NCI-H446 (cell line): ENCODE measurements at regions not wholly inside any gene's neighbourhood (a gene's known extent, or its start where the extent isn't known, plus 50 kb on each side); places are given as distances from the start of the nearest gene placed in this dataset.

ENCODE experiments used
- DNase-seq, 2 experiments: peaks; one replicate each; lab custom pipeline; 2025; lab: John Stamatoyannopoulos, UW

DNA sequence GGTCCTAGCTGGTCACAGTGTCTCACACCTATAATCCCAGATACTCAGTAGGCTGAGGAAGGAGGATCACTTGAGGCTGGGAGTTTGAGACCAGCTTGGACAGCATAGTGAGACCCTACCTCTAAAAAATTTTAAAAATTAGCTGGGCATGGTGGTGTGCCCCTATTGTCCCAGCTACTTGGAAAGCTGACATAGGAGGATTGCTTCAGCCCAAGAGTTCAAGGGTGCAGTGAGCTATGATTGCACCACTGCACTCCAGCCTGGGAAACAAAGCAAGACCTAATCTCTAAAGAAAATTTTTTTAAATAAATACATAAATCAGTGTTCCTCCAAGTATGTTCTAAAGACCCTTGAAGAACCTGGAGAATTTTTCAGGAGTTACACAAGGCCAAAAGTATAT is 50.6 kb upstream of the GNAO1 start:
- DNase-seq = no peak

DNA sequence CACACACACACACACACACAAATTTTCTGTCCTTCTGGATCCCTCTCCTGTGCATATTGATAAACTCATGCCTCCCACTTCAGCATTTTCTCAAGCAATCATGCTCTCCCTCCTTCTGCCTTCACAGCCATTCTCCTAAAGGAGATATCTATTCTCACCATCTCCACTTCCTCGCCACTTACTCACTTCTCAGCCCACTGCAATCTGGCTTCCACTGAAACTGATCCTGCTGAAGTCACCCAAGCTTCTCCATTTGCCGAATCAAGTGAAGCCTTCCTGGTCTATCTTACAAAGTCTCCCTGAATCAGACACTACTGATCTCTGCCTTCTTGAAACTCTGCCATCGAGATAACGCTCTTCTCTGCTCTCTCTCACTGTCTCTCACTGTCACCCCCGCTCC is 54.0 kb upstream of the GNAO1 start:
- no peak for DNase-seq

DNA sequence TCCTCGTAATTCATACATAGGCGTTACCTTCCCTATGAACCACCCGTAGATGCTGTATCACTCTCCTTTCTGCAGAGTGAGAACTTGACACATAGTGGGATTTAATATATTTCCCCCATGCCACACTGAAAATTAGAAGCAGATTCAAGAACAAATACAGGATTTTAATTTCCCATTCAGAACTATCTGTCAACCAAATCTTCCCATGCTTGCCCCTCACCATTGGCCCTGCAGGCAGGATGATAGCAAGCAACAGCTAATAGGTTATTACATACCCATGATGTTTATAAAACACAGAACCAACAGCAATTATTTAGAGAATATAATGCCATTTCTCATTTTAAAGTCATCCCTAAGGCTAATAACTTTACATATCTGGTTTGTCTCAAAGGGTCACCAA is 55.0 kb upstream of the GNAO1 start:
- no peak for DNase-seq

DNA sequence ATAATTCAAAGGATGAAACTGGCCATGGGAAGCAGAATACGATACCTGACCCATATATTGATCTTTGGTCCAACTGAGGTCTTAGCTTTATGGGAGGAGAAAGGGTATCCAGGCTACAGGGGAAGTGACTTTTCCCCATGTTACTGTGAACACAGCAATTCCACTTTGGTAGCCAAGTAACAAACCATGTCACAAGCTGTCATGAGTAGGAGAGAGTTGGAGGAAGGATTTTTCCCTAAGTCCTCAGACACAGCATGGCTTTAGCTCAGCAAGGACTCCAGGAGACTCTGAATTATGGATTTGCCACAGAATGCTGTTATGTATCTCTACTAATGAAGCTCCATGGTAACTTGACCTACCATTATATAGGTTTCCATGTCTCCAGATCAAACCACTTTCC is 56.5 kb upstream of the GNAO1 start:
- no peak for DNase-seq

DNA sequence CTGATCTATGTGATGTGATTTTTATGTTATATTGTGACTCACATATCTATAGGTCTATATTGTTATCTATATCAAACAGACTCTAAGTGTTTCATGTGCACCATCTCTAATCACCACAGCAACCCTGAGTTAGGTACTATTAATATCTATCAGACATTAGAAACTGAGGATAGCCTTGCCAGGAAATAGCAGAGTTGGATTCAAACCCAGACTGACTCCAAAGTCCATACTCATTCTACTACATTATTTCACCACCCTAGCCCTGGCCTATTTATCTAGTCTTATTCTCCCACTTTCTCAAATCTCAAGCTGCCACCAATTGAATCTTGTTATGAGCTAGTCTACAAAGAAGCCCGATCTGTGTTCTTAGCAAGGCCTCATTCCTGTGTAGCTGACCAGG is 65.4 kb upstream of the GNAO1 start:
- no peak for DNase-seq

DNA sequence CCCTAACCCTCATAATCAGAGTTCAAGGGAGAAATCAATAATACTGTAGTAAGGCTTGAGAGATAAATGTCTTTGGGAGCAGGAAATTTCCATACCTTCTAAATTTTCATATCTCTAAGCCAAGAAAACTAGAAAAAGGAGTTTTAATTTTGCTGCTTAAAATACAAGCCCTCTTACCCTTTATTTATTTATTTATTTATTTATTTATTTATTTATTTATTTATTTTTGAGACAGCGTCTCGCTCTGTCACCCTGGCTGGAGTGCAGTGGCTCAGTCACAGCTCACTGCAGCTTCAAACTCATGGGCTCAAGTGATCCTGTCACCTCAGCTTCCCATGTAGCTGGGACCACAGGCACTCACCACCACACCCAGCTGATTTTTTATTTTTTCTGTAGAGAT is 69.0 kb upstream of the GNAO1 start:
- DNase-seq = no peak

DNA sequence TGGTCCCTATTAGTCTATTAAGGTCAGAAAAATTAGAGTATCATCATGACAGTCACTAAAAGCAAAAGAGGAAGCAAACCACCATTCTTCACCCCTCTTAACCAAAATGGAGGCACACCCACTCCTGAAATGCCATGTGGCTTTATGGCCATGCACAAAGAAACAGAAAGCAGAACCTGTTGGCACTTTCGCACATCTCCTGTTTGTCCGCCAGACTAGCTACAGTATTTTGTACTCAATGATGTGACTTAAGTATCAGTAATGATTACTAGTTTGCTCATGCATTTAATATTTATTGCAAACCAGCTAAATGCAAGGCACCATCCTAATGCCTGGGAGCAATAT is 70.2 kb upstream of the GNAO1 start:
- DNase-seq = no peak

DNA sequence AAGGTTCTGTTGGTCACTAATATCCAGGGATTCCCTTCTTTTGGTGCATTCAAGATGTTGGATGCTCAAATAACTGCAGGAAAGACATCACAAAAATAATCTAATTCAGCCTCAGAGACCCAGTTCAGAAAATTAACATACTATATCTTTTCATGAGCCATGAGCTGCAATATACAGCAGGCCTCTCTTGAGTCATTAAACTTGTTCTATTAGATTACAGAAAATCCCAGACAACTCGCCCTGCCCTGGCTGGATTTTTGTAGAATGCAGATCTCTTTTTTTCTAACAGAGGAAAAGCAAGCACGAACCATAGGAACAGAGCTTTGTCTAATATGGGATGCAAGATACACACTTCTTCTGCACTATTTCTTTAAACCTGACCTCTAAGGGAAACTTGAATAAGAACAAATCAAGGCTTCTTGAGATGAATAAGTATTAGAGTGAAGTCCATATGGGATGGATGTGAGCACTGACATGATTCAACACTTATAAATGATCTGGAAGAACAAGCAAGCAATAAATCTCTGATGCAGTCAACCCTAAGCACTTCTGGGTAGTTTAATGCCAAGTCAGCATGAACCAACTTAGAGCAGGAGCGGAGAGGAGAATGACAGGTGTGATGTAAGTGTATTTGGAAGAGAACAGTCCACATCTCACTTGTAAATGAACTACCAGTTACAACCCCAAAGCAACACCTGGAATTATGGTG is 70.7 kb upstream of the GNAO1 start:
- no peak for DNase-seq

DNA sequence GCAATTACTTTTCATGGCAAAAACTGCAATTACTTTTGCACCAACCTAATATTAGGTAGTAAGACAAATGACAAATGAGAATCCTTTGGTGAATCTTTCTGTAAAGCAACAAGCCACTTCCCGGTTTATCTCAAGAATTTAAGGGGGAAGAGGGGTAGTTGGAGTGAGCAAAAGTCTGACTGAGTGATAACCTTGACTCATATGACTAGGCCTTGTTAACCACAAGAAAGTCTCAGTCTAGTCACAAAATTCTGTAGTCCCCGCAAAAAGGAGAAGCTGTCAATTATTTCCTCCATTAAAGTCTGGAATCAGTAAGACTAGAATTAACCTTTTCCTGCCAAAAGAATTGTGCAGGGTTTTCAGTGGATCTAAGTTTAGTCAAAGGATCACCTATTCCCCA is 72.2 kb upstream of the GNAO1 start:
- DNase-seq = no peak

DNA sequence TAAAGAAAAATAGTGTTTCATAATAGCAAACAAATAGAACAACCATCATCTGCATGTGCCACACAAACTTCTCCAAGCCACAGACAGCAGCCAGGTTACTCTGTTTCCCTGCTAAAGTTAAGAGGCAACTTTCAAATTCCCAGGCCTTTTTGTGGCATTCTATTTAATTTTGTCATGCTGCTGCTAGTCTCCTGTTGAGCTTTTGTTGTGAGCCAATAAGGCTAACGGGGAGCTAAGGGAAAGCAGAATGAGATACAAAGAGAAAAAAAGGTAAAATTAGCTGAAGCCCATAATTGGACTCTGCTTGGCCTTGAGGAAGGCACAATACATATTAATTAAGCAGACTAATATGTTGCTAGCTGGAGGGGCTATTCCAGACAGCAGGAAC is 74.7 kb upstream of the GNAO1 start:
- DNase-seq = no peak

DNA sequence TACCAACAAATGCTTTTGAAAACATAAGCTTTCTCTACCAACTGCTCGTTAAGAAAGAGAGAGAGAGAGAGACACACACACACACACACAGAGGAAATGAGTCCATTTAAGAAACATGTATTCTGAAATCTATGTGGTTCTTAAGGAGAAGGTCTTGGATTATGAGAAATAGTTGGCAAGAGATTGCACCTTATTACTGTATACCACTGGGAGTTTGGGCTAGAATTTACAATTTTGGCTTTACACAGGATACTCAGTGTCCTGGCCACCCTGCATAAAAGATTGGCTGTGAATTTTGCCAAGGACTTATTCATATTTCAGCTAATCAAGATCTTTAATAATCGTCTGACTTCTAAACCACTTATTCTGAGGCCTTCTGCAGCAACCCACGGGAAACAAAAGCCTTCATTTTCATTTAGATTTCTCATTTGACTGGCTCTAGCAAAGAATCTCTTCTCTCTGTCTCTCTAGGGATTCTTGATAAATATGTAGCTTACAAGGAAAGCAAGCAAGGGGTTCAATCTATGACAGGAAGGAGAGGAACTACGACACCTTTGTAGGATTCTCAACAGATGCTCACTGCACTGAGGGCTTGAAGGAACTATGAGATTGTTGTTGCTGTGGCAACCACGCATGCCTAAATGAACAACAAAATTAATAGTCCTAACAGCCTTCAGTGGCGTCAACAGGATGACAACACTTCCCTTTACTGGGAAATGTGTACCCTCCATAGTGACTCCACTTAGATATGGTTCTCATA is 75.3 kb upstream of the GNAO1 start:
- no peak for DNase-seq

DNA sequence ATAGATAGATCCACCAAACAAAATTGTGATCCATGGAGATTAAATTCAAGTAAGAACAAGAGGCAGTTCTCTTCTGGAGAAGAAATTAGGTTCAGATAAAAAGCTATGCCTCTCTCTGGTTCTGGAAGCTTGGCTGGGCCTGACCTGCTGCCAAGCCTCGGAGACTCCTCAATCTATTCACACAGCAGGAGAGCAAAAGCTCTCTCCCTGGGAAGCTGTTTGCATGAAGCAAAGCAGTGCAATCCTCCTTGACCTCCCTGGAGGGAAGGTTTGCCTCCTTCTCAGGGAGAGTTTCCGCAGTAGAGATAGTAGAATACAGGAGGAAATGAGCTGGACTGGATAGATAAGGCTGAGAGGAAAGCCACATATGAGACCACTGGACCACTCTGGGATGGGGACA is 78.1 kb upstream of the GNAO1 start:
- no peak for DNase-seq

DNA sequence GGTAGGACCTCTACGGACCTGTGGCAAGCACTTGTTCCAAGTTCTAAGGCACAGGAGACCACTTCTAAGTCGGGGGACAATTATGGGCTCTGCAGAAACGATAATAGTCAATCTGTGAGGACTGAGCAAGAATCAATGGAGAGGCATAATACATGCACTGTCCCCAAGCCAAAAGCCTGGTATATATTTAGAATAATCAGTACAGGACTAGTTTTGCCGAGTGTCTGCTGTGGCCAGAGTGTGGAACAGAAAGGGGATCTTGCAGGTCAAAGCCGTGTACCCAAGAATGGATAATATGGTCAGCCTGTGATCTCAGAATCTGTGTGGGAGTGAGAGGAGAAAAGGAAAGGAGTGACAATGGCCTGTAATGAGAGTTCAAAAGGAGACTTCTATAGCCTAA is 80.2 kb upstream of the GNAO1 start:
- no peak for DNase-seq

DNA sequence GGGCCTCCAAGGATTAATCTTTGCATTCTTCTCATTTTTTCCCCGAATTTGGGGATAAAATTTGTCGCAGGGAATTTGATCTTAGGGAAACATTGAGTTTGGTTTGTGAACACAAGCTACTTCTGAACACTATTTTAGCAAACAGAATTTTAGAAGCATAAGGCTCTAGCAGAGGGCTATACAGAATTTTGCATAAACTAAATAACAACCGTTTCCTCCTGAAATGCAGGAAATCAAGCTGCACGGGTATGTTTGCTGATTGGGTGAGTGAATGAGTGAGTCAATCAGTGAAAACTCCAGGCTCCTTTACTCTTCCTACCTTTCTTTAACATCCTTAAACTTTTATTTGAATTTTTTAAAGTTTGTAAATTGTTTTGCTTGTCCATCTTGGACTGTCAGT is 81.3 kb upstream of the GNAO1 start:
- no peak for DNase-seq

DNA sequence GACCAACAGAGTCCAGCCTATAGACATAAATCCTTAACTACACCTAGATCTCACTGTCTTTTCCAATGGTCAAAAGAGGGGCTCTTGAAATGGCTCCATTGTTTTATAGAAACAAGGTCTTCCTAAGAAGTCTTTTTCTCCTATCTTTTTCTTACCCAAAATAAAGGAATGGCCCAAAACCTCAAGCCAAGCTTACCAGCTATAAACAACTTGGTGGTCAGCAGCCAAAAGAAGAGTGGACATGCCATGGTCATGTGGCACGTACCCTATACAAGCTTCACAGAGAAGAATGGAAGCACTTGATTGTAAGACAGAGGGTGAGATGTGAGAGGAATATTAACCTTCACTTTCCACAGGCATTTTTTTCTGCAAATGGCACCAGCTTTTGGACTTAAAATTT is 82.1 kb upstream of the GNAO1 start:
- no peak for DNase-seq

DNA sequence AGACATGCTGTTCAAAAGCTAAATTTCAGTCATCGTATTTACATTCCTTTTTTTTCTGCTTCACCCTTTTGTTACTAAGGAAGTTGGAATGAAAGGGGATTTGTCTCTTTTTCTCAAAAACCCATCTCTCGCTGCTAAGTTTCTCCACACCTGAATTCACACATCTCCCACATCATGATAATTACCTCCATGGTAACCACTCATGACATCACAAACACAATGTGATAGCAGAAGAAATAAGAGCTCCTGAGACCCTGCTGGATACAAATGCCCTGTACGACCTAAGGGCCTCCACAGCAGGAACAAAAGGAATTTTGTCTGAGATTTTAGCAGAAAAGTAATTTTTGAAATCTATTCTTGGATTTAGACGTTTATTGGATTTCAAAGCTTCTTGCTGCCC is 82.6 kb upstream of the GNAO1 start:
- no peak for DNase-seq

DNA sequence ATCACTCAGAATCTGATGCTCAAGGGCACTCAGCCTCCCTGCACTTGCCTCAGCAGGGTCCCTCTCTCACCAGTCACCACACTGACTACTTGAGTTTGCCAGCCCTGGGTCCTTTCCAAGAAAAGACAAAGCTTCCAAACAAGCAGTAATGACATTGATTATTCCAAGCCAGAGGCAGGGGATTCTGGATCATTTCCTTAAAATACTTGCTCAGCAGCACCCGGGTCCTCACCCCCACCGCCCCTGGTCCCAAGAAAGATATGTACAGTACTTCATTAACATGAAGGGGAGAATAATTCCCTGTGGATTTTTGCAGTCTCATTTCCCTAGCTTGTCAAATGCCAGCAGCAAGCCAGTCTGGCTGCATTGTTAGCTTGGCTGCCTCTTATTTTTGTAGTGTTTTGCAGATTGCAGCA is 83.2 kb upstream of the GNAO1 start:
- peak; percentile 16 to 47 for DNase-seq

DNA sequence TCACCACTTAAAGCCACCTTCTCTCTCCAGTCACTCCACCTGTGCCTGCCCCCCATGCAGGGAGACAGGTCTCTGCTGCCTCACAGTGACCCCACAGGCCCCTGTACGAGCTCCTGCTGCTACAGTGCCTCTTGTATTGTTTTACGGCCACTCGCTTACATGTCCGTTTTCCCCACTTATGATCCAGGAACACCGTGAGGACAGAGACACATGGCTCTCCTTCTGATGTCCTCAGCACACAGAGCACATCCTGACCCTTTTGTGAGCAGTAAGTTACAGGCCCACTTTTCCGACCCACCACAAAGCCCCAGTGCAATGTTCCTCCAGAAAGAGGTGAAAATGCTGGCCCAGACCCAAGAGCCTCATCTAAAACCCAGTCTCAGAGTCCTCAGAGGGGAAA is 84.8 kb upstream of the GNAO1 start:
- no peak for DNase-seq

DNA sequence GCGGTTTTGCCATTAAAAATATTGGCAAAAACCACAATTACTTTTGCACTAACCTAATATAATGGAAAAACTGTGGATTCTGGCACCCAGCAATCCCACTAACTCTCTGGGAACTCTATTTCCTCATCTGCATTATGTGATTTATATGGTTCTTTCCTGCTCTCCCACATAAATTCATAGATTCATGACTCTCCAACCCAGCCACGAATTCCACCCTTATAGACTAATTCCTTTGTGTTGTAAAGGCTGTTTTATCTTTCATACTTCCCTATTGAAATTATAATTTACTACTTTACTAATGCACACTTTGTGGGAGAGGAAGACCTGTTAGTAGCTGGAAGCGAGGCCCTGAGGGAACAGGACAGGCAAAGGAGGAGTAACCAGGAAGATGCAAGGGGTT is 88.4 kb upstream of the GNAO1 start:
- no peak for DNase-seq

DNA sequence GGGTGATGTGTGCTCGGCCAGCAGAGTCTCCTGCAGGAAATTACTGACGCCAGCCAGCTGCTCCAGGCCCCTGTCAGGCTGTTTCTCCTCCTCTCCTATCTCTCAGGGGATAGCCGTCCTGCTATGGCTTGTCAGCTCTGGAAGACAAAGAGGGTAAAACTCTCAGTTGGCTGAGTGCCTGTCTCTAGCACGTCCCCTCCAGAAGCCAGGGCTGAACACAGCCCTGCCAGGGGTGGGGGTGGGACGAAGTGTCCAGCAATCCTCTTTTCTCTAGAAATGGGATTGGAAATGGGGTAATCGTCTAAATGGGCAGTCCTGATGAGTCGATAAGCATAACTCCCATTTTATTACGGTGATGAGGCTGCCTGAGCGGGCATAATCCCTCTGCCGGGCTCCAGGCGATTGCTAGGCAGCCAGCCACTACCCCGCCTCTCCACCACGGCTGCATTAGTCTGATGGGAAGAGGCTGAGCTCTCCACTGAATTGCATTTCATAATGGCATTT is 89.1 kb upstream of the GNAO1 start:
- DNase-seq = peak; percentile 51 to 73

DNA sequence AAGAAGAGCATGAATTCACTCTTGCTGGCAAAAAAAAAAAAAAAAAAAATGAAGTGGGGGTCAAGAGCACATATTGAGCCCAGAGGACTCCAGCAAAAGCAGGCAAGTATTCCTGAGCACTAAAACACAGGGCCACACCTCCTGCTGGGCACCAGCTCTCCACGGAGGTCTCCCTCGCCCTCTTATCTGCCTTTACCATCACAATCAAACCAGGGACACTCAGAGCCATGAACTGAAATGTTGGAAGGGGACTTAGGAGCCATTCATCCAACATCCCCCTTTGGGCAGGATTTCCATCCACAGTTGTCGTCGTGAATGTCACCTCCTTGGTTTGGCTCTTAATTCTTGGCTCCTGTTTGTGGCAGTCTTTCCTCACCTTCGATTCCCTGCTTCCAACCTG is 89.8 kb upstream of the GNAO1 start:
- DNase-seq = no peak

DNA sequence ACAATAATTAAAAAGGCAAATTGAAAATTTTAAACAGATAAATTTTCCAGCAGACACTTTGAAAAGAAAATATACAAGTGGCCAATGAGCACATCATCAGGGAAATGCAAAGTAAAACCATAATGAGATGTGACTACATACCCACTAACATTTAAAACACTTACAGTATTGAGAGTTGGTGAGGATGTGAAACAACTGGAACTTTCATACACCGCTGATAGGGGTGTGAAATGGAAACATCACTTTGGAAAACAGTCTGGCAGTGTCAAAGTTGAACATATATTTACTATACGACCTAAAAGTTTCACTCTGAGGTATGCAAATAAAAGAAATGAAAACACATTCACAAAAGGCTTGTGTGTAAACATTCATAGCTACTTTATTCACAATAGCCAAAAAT is 94.0 kb upstream of the GNAO1 start:
- DNase-seq = no peak

DNA sequence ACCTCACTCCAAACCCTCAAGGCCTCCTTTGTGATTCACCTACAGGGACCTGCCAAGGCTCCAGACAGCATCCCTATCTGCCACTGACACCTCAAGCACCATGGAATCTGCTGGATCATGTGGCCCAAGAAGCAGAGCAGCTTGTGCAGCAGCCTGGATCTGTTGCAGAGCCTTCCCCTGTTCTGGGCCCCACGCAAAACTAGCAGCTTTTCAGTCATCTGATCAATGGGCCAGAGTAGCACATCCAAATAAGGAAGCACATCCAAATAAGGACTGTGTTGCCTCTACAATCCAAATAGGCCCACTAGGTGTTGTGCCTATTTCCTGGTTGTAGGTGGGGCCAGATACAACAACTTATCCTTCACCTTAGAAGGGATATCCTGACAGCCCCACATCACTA is 97.1 kb upstream of the GNAO1 start:
- DNase-seq = no peak

DNA sequence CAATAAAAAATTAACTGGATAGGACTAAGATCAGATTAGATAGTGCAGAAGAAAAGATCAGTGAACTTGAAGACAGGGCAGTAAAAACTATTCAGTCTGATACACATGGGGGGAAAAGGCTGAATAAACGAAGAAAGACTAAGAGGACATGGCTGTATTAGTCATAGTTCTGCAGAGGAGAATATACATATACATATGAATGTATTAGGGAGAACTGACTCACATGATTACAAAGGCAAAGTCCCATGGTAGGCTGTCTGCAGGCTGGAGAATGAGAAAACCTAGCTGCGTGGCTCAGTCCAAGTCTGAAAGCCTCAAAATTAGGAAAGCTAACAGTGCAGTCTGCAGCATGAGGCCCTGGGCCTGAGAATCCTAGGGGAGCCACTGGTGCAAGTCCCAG is 98.2 kb upstream of the GNAO1 start:
- DNase-seq = no peak
